AG08396 (cell line): ENCODE measurements at regions not wholly inside any gene's neighbourhood (a gene's known extent, or its start where the extent isn't known, plus 50 kb on each side); places are given as distances from the start of the nearest gene placed in this dataset.

Experiments
- DNase-seq: peaks from one replicate; pipeline ENCODE4 v3.0.0; 2012; ENCODE audit warnings: low spot score, mixed read lengths

- DNase-seq: no peak
Observed at GRCh38 chr7:113825832-113826231, 93.0 kb downstream of the PPP1R3A start.

- no peak for DNase-seq
Observed at GRCh38 chr7:113824117-113824823, 94.5 kb downstream of the PPP1R3A start.

GRCh38 chr7:113819474-113819873 is 99.3 kb downstream of the PPP1R3A start:
- no peak for DNase-seq

- no peak for DNase-seq
Observed at GRCh38 chr7:113816639-113817038, 102.2 kb downstream of the PPP1R3A start.

GRCh38 chr7:113813471-113813870 is 105.3 kb downstream of the PPP1R3A start:
- no peak for DNase-seq

- DNase-seq: no peak
Observed at GRCh38 chr7:113812591-113813255, 106.1 kb downstream of the PPP1R3A start.

GRCh38 chr7:113810080-113810744 is 108.6 kb downstream of the PPP1R3A start:
- no peak for DNase-seq

GRCh38 chr7:113809581-113809980 is 109.2 kb downstream of the PPP1R3A start:
- DNase-seq: no peak

- no peak for DNase-seq
Observed at GRCh38 chr7:113806633-113807327, 112.0 kb downstream of the PPP1R3A start.

- DNase-seq: no peak
Observed at GRCh38 chr7:113805976-113806375, 112.8 kb downstream of the PPP1R3A start.

- no peak for DNase-seq
Observed at GRCh38 chr7:113804475-113805095, 114.2 kb downstream of the PPP1R3A start.

- DNase-seq: no peak
Observed at GRCh38 chr7:113801751-113802150, 117.1 kb downstream of the PPP1R3A start.

GRCh38 chr7:113800826-113801225 is 118.0 kb downstream of the PPP1R3A start:
- no peak for DNase-seq

GRCh38 chr7:113799896-113800295 is 118.9 kb downstream of the PPP1R3A start:
- no peak for DNase-seq

GRCh38 chr7:113797420-113798010 is 121.3 kb downstream of the PPP1R3A start:
- DNase-seq: no peak

- DNase-seq: no peak
Observed at GRCh38 chr7:113796557-113796956, 122.3 kb downstream of the PPP1R3A start.

- no peak for DNase-seq
Observed at GRCh38 chr7:113794573-113794972, 124.2 kb downstream of the PPP1R3A start.

- DNase-seq: no peak
Observed at GRCh38 chr7:113793171-113793570, 125.6 kb downstream of the PPP1R3A start.

GRCh38 chr7:113790025-113790424 is 128.8 kb downstream of the PPP1R3A start:
- no peak for DNase-seq

GRCh38 chr7:113787106-113787505 is 131.7 kb downstream of the PPP1R3A start:
- DNase-seq: no peak

GRCh38 chr7:113784956-113785355 is 133.9 kb downstream of the PPP1R3A start:
- DNase-seq: no peak

GRCh38 chr7:113784316-113784715 is 134.5 kb downstream of the PPP1R3A start:
- no peak for DNase-seq
